Glutamatergic neuron (in vitro differentiated cells): ENCODE measurements at regions not wholly inside any gene's neighbourhood (a gene's known extent, or its start where the extent isn't known, plus 50 kb on each side); places are given as distances from the start of the nearest gene placed in this dataset.
"Not testable (repeated sequence)": the region's sequence is repeated elsewhere in the genome, so short reads cannot be mapped to it uniquely, and the experiment has no call there.

Experiments used
- DNase-seq: peaks from one replicate; pipeline ENCODE4 v3.0.0; 2022
- H3K27ac Mint-ChIP-seq: one replicate; pipeline ENCODE4 v1.8.0; 2020; ENCODE audit warnings: mild to moderate bottlenecking, mixed read lengths, inconsistent platforms; ENCODE audit not compliant: unreplicated experiment
- H3K27me3 Mint-ChIP-seq: one replicate; pipeline ENCODE4 v1.8.0; 2020; ENCODE audit warnings: mild to moderate bottlenecking, moderate library complexity, mixed read lengths, inconsistent platforms; ENCODE audit not compliant: unreplicated experiment
- H3K36me3 Mint-ChIP-seq: one replicate; pipeline ENCODE4 v1.8.0; 2020; ENCODE audit warnings: mild to moderate bottlenecking, mixed read lengths, inconsistent platforms; ENCODE audit not compliant: unreplicated experiment
- H3K4me1 Mint-ChIP-seq: one replicate; pipeline ENCODE4 v1.8.0; 2020; ENCODE audit warnings: mild to moderate bottlenecking, low read depth, mixed read lengths, inconsistent platforms; ENCODE audit not compliant: unreplicated experiment
- H3K4me3 Mint-ChIP-seq: one replicate; pipeline ENCODE4 v1.8.0; 2020; ENCODE audit warnings: mild to moderate bottlenecking, mixed read lengths, inconsistent platforms; ENCODE audit not compliant: unreplicated experiment
- H3K9me3 Mint-ChIP-seq: one replicate; pipeline ENCODE4 v1.8.0; 2020; ENCODE audit warnings: mild to moderate bottlenecking, moderate library complexity, mixed read lengths, inconsistent platforms; ENCODE audit not compliant: unreplicated experiment
- TF ChIP-seq, protein P1 (sequence below): fragments of 200-600 bp; sonication (generic); IDR thresholded peaks from one replicate; pipeline ENCODE4 v1.5.0; 2021; ENCODE audit not compliant: partially characterized antibody, unreplicated experiment

DNA sequence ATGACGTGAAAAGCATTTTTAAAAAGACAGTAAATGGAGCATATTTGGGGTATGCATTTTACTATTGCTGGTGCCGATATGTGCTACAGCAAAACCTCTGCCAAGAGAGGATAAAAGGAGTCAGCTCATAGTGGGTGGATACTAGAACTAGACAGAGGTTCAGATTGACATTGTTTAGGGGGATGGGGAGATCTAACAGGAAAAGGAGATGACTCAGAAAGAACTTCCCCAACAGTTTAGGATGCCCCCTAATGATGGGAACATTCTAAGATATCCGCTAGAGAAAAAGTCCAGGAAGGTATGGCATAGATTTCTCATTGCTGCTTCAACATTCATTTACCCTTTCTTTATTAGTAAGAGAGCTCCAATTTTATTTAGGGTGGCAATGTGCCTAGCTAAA is 110.5 kb upstream of the CLEC14A start:
- no peak for DNase-seq
- no peak overlapping the region for H3K27ac Mint-ChIP-seq

DNA sequence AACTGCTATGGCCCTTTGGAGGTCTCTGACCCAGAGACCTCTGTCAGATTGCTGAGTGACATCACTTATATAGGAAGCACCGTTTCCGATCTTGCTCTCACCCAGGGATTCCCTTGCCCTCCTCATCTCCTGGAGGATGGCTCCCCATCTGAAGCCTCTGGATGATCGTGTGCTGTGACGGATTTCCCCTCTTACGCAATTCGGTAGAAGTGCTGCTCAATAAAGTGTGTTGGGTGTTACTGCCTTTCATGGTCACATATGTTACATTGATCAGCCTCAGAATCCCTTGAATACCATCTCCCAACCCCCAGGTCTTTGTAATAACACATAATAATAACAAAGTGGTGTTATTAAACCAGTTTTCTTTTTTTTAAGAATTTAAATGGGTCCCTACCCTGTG is 107.3 kb upstream of the CLEC14A start:
- no peak for DNase-seq
- Mint-ChIP-seq H3K27me3 (peaks cover 2% of the 10 kb centered on the region), H3K27ac (no peak overlapping the region), H3K4me3 (no peak overlapping the region), H3K9me3 (no peaks in the 10 kb centered on the region), H3K4me1 (no peaks in the 10 kb centered on the region), H3K36me3 (no peaks in the 10 kb centered on the region)
- TF ChIP-seq, protein P1, sequence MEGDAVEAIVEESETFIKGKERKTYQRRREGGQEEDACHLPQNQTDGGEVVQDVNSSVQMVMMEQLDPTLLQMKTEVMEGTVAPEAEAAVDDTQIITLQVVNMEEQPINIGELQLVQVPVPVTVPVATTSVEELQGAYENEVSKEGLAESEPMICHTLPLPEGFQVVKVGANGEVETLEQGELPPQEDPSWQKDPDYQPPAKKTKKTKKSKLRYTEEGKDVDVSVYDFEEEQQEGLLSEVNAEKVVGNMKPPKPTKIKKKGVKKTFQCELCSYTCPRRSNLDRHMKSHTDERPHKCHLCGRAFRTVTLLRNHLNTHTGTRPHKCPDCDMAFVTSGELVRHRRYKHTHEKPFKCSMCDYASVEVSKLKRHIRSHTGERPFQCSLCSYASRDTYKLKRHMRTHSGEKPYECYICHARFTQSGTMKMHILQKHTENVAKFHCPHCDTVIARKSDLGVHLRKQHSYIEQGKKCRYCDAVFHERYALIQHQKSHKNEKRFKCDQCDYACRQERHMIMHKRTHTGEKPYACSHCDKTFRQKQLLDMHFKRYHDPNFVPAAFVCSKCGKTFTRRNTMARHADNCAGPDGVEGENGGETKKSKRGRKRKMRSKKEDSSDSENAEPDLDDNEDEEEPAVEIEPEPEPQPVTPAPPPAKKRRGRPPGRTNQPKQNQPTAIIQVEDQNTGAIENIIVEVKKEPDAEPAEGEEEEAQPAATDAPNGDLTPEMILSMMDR = no peak

More for the DNA sequence above, 110.5 kb upstream of the CLEC14A start:
- Mint-ChIP-seq H3K36me3 (no peaks in the 10 kb centered on the region), H3K9me3 (no peaks in the 10 kb centered on the region), H3K27me3 (peaks cover 3% of the 10 kb centered on the region), H3K4me1 (no peaks in the 10 kb centered on the region), H3K4me3 (no peak overlapping the region)
- TF ChIP-seq, protein P1 = no peak

DNA sequence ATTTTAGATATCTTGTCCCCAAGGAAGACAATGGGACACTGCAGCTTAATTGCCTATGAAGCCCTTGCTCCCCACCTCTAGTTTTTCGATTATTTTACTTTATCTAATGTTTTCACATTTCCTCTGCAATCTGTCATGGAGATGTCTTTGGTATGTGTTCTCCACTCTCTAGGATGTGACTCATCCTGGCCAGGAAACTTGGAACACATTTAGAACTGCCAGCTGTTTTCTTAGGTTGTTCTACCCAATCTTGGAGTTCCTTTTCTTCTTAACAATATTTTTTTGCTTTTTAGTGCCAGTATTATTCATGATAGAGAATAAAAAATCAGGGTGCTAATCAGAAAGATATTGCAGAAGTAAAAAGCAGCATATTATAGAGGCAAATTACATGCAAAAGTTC is 101.7 kb upstream of the CLEC14A start:
- Mint-ChIP-seq H3K27ac (no peak overlapping the region), H3K9me3 (no peaks in the 10 kb centered on the region), H3K4me3 (no peak overlapping the region), H3K27me3 (no peaks in the 10 kb centered on the region), H3K36me3 (peaks cover 6% of the 10 kb centered on the region), H3K4me1 (no peaks in the 10 kb centered on the region)
- TF ChIP-seq, protein P1 = no peak
- no peak for DNase-seq

DNA sequence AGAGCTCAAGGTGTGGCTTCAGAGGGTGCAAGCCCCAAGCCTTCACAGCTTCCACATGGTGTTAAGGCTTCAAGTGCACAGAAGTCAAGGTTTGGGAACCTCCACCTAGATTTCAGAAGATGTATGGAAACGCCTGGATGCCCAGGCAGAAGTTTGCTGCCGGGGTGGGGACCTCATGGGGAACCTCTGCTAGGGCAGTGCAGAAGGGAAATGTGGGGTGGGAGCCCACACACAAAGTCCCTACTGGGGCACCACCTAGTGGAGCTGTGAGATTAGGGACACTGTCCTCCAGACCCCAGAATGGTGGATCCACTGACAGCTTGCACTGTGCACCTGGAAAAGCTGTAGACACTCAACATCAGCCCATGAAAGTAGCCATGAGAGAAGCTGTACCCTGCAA is 99.6 kb upstream of the CLEC14A start:
- not testable (repeated sequence) for H3K4me1 Mint-ChIP-seq, H3K4me3 Mint-ChIP-seq, DNase-seq, H3K27ac Mint-ChIP-seq, H3K9me3 Mint-ChIP-seq, H3K27me3 Mint-ChIP-seq, H3K36me3 Mint-ChIP-seq

DNA sequence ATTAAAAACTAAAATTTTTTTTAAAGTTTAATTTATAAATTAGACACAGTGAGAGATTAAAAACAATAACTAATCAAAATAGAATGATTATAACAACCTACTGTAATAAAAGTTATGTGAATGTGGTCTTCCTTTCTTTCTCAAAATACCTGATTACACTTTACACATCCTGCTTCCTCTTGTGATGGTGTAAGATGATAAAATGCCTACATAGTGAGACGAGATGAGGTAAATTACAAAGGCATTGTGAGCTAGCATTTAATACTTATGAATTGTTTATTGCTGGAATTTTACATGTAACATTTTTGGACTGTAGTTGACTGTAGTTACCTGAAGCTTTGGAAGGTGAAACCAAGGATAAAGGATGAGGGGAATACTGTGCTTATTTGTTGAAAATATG is 94.2 kb upstream of the CLEC14A start:
- H3K4me3 Mint-ChIP-seq = no peak overlapping the region
- DNase-seq = no peak
- no peak overlapping the region for H3K27ac Mint-ChIP-seq
- H3K4me1 Mint-ChIP-seq = no peaks in the 10 kb centered on the region
- no peaks in the 10 kb centered on the region for H3K27me3 Mint-ChIP-seq
- TF ChIP-seq, protein P1 = no peak
- peaks cover 5% of the 10 kb centered on the region for H3K36me3 Mint-ChIP-seq
- H3K9me3 Mint-ChIP-seq = no peaks in the 10 kb centered on the region

DNA sequence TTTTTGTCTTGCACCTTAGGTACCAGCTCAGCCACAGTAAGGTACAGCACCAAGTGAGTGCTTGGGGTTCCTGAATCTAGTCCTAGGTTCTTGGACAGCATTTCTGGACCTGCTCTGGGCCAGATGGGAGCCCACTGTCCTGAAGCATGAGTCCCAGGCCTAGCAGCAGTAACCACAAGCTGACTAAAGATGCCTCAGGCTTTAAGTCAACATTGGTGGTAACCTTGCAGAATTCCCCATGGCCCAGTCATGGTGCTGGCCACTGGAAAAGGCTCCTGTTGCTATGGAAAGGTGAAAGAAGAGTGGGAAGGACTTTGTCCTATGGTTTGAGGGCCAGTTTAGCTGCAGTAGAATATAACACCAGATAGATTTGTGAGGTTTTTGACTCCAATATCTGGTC is 86.9 kb upstream of the CLEC14A start:
- Mint-ChIP-seq H3K4me1 (no peaks in the 10 kb centered on the region), H3K4me3 (no peak overlapping the region), H3K9me3 (no peaks in the 10 kb centered on the region), H3K27ac (no peak overlapping the region), H3K27me3 (peaks cover 2% of the 10 kb centered on the region), H3K36me3 (no peaks in the 10 kb centered on the region)
- DNase-seq = no peak
- TF ChIP-seq, protein P1 = no peak
